Tibial artery (tissue), 4 donors: ENCODE measurements at regions not wholly inside any gene's neighbourhood (a gene's known extent, or its start where the extent isn't known, plus 50 kb on each side); places are given as distances from the start of the nearest gene placed in this dataset.

ENCODE experiments used
- DNase-seq, 2 donors: peaks; one replicate each; pipeline ENCODE4 v3.0.0-alpha.2; 2019
- H3K27ac ChIP-seq, 2 donors: fragments of 200-600 bp; sonication (generic) in 1 of 2; 1 replicate in 1 of 2; 2 replicates in 1 of 2; pipeline ENCODE4 v1.5.1; 2018 to 2019; ENCODE audit warnings: mild to moderate bottlenecking in 1 of 2
- H3K27me3 ChIP-seq, 2 donors: fragments of 200-600 bp; sonication (generic) in 1 of 2; one replicate each; pipeline versions ENCODE4 v1.5.1 to v1.6.0; 2016 to 2019
- H3K36me3 ChIP-seq, 3 donors: fragments of 200-600 bp; sonication (generic) in 2 of 3; one replicate each; pipeline ENCODE4 v1.5.1; 2016 to 2019; ENCODE audit warnings: mild to moderate bottlenecking in 2 of 3
- H3K4me1 ChIP-seq, 4 donors: fragments of 200-600 bp; sonication (generic) in 2 of 4; 1 replicate in 3 of 4; 2 replicates in 1 of 4; pipeline ENCODE4 v1.5.1; 2016 to 2019
- H3K4me3 ChIP-seq, 2 donors: fragments of 200-600 bp; sonication (generic) in 1 of 2; 1 replicate in 1 of 2; 2 replicates in 1 of 2; pipeline ENCODE4 v1.5.1; 2018 to 2019; ENCODE audit warnings: mild to moderate bottlenecking in 2 of 2
- H3K9me3 ChIP-seq, 3 donors: fragments of 200-600 bp; sonication (generic) in 1 of 3; one replicate each; pipeline ENCODE4 v1.5.1; 2016 to 2019
- CTCF ChIP-seq, 2 experiments: fragments of 200-600 bp in 1 of 2; fragments of 450-650 bp in 1 of 2; IDR thresholded peaks; one replicate each; pipeline ENCODE4 v1.5.1; 2017 to 2019; ENCODE audit warnings: antibody characterized with exemption in 2 of 2, mild to moderate bottlenecking in 1 of 2, moderate library complexity in 1 of 2
- intact Hi-C: fragments of 100-400 bp; cut with DNase I; formaldehyde crosslinking; loops from one replicate; pipeline ENCODE4 v1.15.0; 2023; ENCODE audit warnings: low total_unique reads

DNA sequence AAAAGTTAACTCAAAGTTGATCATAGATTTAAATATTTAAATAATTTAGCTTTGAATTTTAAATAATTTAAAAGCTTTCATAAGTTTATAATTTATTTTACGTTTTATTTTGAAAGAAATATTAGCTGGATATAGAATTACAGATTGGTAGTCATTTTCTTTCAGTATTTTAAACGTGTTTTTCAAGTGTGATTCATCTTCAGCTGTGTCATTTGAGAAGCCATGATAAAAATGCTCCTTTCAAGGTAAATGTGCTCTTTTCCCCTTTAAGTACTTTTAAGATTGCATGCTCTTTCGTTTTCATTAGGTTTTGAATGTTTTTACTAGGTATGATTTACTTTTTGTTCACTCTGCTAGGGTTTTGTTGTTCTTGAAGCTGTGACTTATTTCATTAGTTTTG, 116.8 kb upstream of the FIGN start:
- Histone ChIP-seq H3K27ac (no peak overlapping the region), H3K9me3 (no peaks in the 10 kb centered on the region), H3K4me1 (no peaks in the 10 kb centered on the region), H3K27me3 (no peaks in the 10 kb centered on the region), H3K4me3 (no peak overlapping the region), H3K36me3 (no peaks in the 10 kb centered on the region)
- intact Hi-C loops, result no loop called here
- TF ChIP-seq CTCF (IDR thresholded peaks at IDR 0.05), result no peak
- no peak for DNase-seq

GRCh38 chr2:163849756-163850435, 114.1 kb upstream of the FIGN start:
- Histone ChIP-seq H3K36me3 (no peaks in the 10 kb centered on the region), H3K9me3 (no peaks in the 10 kb centered on the region), H3K4me1 (no peaks in the 10 kb centered on the region), H3K4me3 (no peak overlapping the region), H3K27ac (no peak overlapping the region), H3K27me3 (no peaks in the 10 kb centered on the region)
- intact Hi-C loops, result loop anchor here (10.0 kb wide), 1 partner anchor 275 kb away; no protein-coding TSS in a partner anchor
- no peak for DNase-seq
- TF ChIP-seq CTCF (IDR thresholded peaks at IDR 0.05), result no peak

- Histone ChIP-seq H3K27me3 (no peaks in the 10 kb centered on the region), H3K27ac (no peak overlapping the region), H3K9me3 (no peaks in the 10 kb centered on the region), H3K4me3 (no peak overlapping the region), H3K4me1 (peaks cover 0 to 9% (median under 1%) of the 10 kb centered on the region in 4 donors), H3K36me3 (no peaks in the 10 kb centered on the region)
- TF ChIP-seq CTCF (IDR thresholded peaks at IDR 0.05), result no peak
- intact Hi-C loops, result no loop called here
- DNase-seq, result no peak
Measured at GRCh38 chr2:163838890-163839289, 103.1 kb upstream of the FIGN start.

- no peak overlapping the region for H3K27ac ChIP-seq
- DNase-seq, result no peak
- H3K4me1 ChIP-seq, result peaks cover 0 to 19% (median 3%) of the 10 kb centered on the region in 4 donors
- no peak for TF ChIP-seq CTCF (IDR thresholded peaks at IDR 0.05)
- H3K27me3 ChIP-seq, result no peaks in the 10 kb centered on the region
- intact Hi-C loops, result no loop called here
- no peak overlapping the region for H3K4me3 ChIP-seq
- H3K36me3 ChIP-seq, result no peaks in the 10 kb centered on the region
- H3K9me3 ChIP-seq, result no peaks in the 10 kb centered on the region
Measured at GRCh38 chr2:163836167-163836566, 100.4 kb upstream of the FIGN start.

GRCh38 chr2:163834841-163835240, 99.0 kb upstream of the FIGN start:
- Histone ChIP-seq H3K27me3 (no peaks in the 10 kb centered on the region), H3K36me3 (no peaks in the 10 kb centered on the region), H3K9me3 (no peaks in the 10 kb centered on the region), H3K4me1 (peaks cover 0 to 19% (median 3%) of the 10 kb centered on the region in 4 donors), H3K27ac (peak overlapping the region in 1 of 2 donors; percentile 39), H3K4me3 (no peak overlapping the region)
- intact Hi-C loops, result no loop called here
- no peak for TF ChIP-seq CTCF (IDR thresholded peaks at IDR 0.05)
- no peak for DNase-seq
